AG08396 (cell line): ENCODE measurements at regions not wholly inside any gene's neighbourhood (a gene's known extent, or its start where the extent isn't known, plus 50 kb on each side); places are given as distances from the start of the nearest gene placed in this dataset.
A peak's percentile ranks its signal among the peaks of the same experiment; 100 is the strongest.

ENCODE experiments used
- DNase-seq: peaks from one replicate; pipeline ENCODE4 v3.0.0; 2012; ENCODE audit warnings: low spot score, mixed read lengths

- DNase-seq = no peak
Measured at GRCh38 chr4:141783770-141784169, 147.4 kb downstream of the IL15 start.

DNA sequence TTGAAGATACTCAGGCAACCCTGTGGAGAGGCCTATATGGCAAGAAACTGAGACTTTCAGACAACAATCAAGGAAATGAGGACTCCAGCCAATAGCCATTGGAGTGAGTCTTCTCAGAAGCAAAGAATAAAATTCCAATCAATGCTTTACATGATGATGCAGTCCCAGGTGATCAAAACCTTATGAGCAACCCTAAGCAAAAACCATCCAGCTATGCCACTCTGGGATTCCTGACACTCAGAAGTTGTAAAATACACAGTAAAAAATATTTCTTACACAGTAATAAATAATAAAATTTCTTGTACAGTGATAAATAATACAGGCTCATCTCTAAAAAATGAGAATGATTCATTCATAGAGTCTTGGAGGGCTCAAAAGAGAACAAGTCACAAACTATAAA lies 150.6 kb downstream of the IL15 start:
- no peak for DNase-seq

GRCh38 chr4:141788169-141788915 lies 152.0 kb downstream of the IL15 start:
- DNase-seq = no peak

DNA sequence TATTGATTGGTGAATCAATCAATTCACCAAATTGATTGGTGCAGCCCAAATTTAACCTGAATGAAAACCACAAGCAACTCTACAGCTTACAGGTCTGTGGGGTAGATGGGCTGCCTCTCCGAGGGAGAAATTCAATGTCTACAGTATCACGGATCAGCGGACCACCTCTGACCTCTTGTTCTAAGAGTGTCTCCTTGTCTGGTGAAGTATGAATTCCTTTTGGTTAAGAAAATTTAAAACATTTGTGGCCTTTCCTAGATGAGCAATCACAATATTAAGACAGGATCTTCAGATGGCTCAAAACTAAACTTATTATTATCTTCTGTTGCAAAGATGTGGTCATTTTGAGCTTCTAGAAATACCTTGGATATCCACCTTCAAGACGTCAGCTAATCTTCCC lies 153.3 kb downstream of the IL15 start:
- DNase-seq = no peak

DNA sequence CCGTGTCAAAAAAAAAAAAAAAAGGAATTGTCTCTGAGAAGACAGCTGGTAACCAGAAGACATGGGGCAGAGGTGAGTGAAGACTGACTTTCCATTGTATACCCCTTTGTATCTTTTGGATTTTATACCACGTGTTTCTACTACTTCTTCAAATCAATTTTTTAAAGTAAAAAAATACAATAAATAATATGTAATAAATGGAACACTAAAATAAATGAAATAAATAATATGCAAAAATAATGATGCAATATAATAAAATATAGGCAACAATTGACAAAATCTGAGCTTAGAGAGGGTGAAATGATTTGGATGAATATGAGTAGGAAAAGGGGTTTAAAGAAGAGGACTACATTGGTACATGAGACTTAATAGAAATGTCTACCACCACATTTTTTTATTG lies 155.8 kb downstream of the IL15 start:
- no peak for DNase-seq

- DNase-seq = no peak
Measured at GRCh38 chr4:141797966-141798365, 161.6 kb downstream of the IL15 start.

DNA sequence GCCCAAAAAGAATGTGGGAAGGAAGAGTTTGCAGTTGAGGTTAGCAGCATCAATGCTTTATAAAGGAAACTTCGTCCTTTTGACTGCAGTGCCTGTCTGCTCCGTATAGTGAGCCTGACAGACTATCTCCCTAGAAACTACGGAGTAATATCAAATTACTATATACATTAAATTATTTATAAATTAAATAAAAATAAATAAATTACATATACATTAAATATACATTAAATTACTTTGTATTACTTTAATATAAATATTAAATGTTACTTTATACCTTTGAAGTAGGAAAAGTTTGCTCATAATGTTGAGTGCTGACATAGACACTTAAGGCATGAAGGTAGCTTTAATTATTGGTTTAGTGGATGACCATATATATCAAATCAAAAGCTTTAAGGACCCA lies 165.2 kb downstream of the IL15 start:
- DNase-seq = no peak

GRCh38 chr4:141802333-141802732 lies 165.9 kb downstream of the IL15 start:
- no peak for DNase-seq

DNA sequence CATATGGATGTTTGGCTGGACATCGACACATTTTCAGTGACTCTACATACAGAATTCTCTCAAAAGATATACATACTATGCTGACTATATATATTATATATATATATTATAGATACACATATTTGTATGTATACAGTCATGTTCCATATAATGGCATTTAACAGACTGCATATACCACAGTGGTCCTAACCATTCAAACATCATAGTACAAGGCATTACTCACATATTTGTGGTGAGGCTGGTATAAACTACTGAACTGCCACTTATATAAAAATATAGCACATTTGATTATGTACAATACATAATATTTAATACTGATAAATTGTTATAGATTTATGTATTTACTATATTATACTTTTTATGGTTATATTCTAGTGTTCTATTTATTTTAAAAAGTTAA lies 168.5 kb downstream of the IL15 start:
- DNase-seq = no peak

- DNase-seq = peak; percentile 28
Measured at GRCh38 chr4:141807103-141807891, 170.9 kb downstream of the IL15 start.

- no peak for DNase-seq
Measured at GRCh38 chr4:141810038-141810711, 173.8 kb downstream of the IL15 start.

DNA sequence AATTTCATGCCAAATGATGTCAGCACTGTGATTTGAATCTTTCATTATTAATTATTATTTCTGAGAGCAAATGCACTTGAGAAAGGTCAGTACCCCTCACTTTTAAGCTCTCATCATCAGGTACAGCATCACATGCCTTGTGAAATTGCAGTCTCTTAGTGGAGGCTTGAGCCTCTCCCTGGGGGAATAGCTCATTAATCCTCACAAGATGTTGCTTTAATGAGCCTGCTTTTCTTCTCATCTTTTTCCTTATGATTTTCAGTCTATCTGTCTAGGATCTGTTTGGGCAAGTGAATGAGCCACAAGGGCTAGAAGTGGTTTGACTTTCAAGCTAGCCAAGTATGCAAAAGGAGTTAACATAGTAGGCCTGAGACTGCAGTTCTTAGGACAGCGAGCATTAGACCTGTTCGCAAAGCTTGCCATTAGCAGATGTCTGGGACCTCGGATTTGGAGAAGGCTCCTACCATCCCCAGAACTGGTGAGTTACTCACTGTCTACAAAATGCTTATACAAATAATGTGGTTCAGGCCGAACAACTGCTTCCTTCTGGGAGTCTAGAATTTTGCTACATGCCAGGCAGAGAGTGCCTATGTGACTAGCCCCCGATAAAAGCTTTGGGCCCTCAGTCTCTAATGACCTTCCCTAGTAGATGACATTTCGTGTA lies 174.5 kb downstream of the IL15 start:
- DNase-seq = no peak

- no peak for DNase-seq
Measured at GRCh38 chr4:141812158-141812557, 175.8 kb downstream of the IL15 start.

DNA sequence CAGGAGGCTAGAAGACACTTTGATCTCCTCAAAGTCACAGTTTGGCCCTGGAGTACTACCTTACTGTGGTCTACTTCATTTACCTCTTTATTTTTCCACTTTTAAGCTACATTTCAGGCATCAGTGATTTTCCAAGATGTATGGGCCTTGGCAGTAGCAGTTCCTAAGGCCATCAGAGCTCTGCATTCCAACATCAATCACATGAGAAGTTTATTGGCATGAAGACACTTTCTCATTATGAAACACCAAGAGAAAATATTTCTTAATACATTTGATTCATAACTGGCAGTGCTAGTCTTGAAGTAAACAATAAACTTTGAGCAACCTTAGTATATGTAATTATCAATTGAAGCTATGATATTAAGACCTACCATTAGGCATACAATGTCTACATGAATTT lies 178.1 kb downstream of the IL15 start:
- DNase-seq = no peak

DNA sequence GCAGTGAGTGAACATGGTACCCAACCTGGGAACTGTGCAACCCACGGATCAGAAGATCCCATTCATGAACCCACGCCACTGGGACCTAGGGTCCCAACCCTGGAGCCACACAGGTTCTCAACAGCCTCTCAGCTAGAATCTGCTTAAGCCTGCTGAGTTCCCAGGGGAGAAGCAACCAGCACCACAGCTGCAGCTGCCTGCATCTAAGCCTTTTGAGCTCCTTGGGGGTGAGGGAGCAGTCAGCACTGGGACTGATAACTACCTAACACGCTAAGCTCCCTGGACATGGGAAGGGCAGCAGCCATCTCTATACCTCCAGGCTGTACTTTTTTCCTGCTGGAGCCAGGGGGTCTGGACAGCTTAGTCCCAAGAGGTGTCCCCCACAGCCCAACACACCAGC lies 179.3 kb downstream of the IL15 start:
- no peak for DNase-seq

- no peak for DNase-seq
Measured at GRCh38 chr4:141826260-141826659, 189.9 kb downstream of the IL15 start.

GRCh38 chr4:141833209-141833608 lies 196.8 kb downstream of the IL15 start:
- DNase-seq = no peak

- no peak for DNase-seq
Measured at GRCh38 chr4:141840299-141840986, 204.1 kb downstream of the IL15 start.

GRCh38 chr4:141843136-141843535 lies 206.8 kb downstream of the IL15 start:
- no peak for DNase-seq

DNA sequence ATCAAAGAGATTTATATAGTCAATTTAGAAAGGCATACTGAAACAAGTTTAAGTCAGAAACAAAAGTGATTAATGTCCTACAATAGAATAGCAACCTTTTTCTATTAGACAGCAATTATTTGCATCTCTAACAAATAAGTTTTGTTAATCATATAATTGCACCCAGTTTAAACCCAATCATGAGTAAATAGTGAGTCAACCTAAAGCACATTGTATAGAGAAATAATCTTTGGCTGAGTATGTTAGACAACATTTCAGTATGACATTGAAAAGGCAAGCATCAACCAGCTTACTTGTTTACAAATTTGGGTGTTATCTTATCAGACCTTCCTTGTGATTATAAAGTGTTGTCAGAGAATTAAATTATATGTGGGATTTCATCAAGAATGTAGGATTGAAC lies 209.5 kb downstream of the IL15 start:
- no peak for DNase-seq

GRCh38 chr4:141849367-141849766 lies 213.0 kb downstream of the IL15 start:
- no peak for DNase-seq

DNA sequence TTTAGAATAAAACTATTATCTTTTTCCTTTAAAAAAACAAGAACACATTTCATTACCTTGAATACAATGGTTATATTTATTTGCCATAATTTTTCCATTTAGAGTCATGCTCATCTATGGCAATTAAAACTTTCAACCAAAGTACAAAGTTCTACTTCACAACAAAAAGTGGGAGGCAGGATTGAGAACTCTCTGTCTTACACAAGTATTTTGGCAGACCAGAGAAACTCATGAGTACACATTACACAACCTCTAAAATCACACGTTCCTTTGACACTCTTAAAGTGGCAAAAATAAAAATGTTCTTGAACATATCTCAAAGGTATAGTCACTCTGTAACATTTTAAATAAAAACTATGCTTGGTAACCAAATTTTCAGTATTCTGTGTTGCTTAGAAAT lies 213.4 kb downstream of the IL15 start:
- no peak for DNase-seq
